ENCODE measurements at regions not wholly inside any gene's neighbourhood (a gene's known extent, or its start where the extent isn't known, plus 50 kb on each side); places are given as distances from the start of the nearest gene placed in this dataset.

DNA sequence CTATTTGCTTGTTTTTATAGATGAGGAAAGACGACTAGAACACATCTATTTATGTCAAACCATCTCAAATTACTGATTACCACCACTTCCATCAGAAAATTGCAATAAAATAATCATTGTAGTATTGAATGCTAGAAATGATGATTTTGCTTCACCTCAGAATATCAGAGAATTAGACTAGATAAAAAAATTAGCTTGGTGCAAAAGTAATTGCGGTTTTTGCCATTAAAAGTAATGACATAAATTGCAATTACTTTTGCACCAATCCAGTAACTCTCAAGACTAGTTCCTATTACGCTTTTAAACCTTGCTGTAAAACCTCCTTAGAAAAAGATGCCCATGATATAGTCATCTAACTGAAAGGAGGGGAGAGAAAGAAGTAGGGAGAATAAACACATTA lies 556.7 kb upstream of the GRIN3A start:
- Histone ChIP-seq H2AFZ (ENCODE audit: low read length) (no peak overlapping the region), H3K4me3 (replicated peaks in 1 of 4; ENCODE audit: control extremely low read depth in 1 of 4, insufficient read depth in 1 of 4, low read depth in 3 of 4, low read length in 4 of 4) (no peak overlapping the region), H3K9me3 (ENCODE audit: control insufficient read depth, insufficient read depth, low read depth, low read length) (no peaks in the 10 kb centered on the region), H3K27ac (ENCODE audit: insufficient read depth, low read length) (no peak overlapping the region), H4K20me1 (ENCODE audit: control insufficient read depth, extremely low read depth, insufficient read depth, low read length) (no peaks in the 10 kb centered on the region), H3K9ac (ENCODE audit: insufficient read depth, low read length) (no peak overlapping the region), H3K36me3 (ENCODE audit: control insufficient read depth, insufficient read depth, low read length) (no peaks in the 10 kb centered on the region), H3K79me2 (ENCODE audit: control insufficient read depth, insufficient read depth, low read length) (no peaks in the 10 kb centered on the region), H3K4me1 (ENCODE audit: control insufficient read depth, extremely low read depth, insufficient read depth, low read length) (no peaks in the 10 kb centered on the region), H3K27me3 (ENCODE audit: control insufficient read depth, insufficient read depth, low read length) (no peaks in the 10 kb centered on the region), H3K4me2 (ENCODE audit: extremely low read depth, insufficient read depth, low read length) (no peak overlapping the region)
- no peak for DNase-seq (ENCODE audit: low read depth in 2 of 2)
- TF ChIP-seq CTCF (conservative IDR thresholded peaks at IDR 0.05 in 1 of 2, IDR thresholded peaks at IDR 0.05 in 1 of 2; ENCODE audit: low read depth in 1 of 2, low read length in 2 of 2) (no peak), EZH2 (IDR thresholded peaks at IDR 0.05; ENCODE audit: low read length, missing control alignments) (no peak)

GRCh38 chr9:102273952-102274351 lies 535.5 kb upstream of the GRIN3A start:
- Histone ChIP-seq H3K79me2 (ENCODE audit: control insufficient read depth, insufficient read depth, low read length) (no peaks in the 10 kb centered on the region), H3K4me2 (ENCODE audit: extremely low read depth, insufficient read depth, low read length) (no peak overlapping the region), H4K20me1 (ENCODE audit: control insufficient read depth, extremely low read depth, insufficient read depth, low read length) (no peaks in the 10 kb centered on the region), H3K27me3 (ENCODE audit: control insufficient read depth, insufficient read depth, low read length) (no peaks in the 10 kb centered on the region), H3K9me3 (ENCODE audit: control insufficient read depth, insufficient read depth, low read depth, low read length) (no peaks in the 10 kb centered on the region), H3K4me3 (replicated peaks in 1 of 4; ENCODE audit: control extremely low read depth in 1 of 4, insufficient read depth in 1 of 4, low read depth in 3 of 4, low read length in 4 of 4) (no peak overlapping the region), H3K36me3 (ENCODE audit: control insufficient read depth, insufficient read depth, low read length) (no peaks in the 10 kb centered on the region), H3K4me1 (ENCODE audit: control insufficient read depth, extremely low read depth, insufficient read depth, low read length) (no peaks in the 10 kb centered on the region), H3K27ac (ENCODE audit: insufficient read depth, low read length) (no peak overlapping the region), H2AFZ (ENCODE audit: low read length) (no peak overlapping the region), H3K9ac (ENCODE audit: insufficient read depth, low read length) (no peak overlapping the region)
- no peak for DNase-seq (ENCODE audit: low read depth in 2 of 2)
- no peak for TF ChIP-seq EZH2 (IDR thresholded peaks at IDR 0.05; ENCODE audit: low read length, missing control alignments)
- TF ChIP-seq CTCF (conservative IDR thresholded peaks at IDR 0.05 in 1 of 2, IDR thresholded peaks at IDR 0.05 in 1 of 2; ENCODE audit: low read depth in 1 of 2, low read length in 2 of 2): no peak

DNA sequence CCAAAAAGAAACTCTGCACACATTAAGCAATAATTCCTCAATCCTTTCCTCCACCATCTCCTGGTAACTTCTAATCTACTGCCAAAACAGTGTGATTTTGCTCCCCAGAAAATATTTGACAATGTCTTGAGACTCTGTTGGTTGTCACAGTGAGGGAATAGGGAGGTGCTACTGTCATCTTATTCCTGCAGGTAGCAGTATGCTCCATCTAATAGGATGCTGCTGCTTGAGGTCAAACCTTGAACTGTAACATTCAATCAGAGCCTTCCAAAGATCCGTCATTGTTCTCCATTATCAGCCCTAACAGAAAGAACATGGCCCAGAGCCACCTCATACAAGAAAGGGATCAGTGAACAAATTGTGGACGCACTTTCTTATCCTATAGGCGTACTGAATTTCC lies 514.7 kb upstream of the GRIN3A start:
- H3K4me2 ChIP-seq (ENCODE audit: extremely low read depth, insufficient read depth, low read length): no peak overlapping the region
- H4K20me1 ChIP-seq (ENCODE audit: control insufficient read depth, extremely low read depth, insufficient read depth, low read length): no peaks in the 10 kb centered on the region
- H3K9ac ChIP-seq (ENCODE audit: insufficient read depth, low read length): no peak overlapping the region
- no peak for TF ChIP-seq CTCF (conservative IDR thresholded peaks at IDR 0.05 in 1 of 2, IDR thresholded peaks at IDR 0.05 in 1 of 2; ENCODE audit: low read depth in 1 of 2, low read length in 2 of 2)
- no peak for TF ChIP-seq EZH2 (IDR thresholded peaks at IDR 0.05; ENCODE audit: low read length, missing control alignments)
- no peak overlapping the region for H3K27ac ChIP-seq (ENCODE audit: insufficient read depth, low read length)
- H3K79me2 ChIP-seq (ENCODE audit: control insufficient read depth, insufficient read depth, low read length): no peaks in the 10 kb centered on the region
- no peak overlapping the region for H2AFZ ChIP-seq (ENCODE audit: low read length)
- no peaks in the 10 kb centered on the region for H3K9me3 ChIP-seq (ENCODE audit: control insufficient read depth, insufficient read depth, low read depth, low read length)
- H3K4me3 ChIP-seq (replicated peaks in 1 of 4; ENCODE audit: control extremely low read depth in 1 of 4, insufficient read depth in 1 of 4, low read depth in 3 of 4, low read length in 4 of 4): no peak overlapping the region
- no peaks in the 10 kb centered on the region for H3K27me3 ChIP-seq (ENCODE audit: control insufficient read depth, insufficient read depth, low read length)
- H3K4me1 ChIP-seq (ENCODE audit: control insufficient read depth, extremely low read depth, insufficient read depth, low read length): no peaks in the 10 kb centered on the region
- H3K36me3 ChIP-seq (ENCODE audit: control insufficient read depth, insufficient read depth, low read length): no peaks in the 10 kb centered on the region
- no peak for DNase-seq (ENCODE audit: low read depth in 2 of 2)

Data from fibroblast of lung (primary cell).